Activated B cell treated with CpG ODN at 0.5 μM for 24 hours (primary cell): ENCODE measurements at regions not wholly inside any gene's neighbourhood (a gene's known extent, or its start where the extent isn't known, plus 50 kb on each side); places are given as distances from the start of the nearest gene placed in this dataset.
"Not testable (repeated sequence)": the region's sequence is repeated elsewhere in the genome, so short reads cannot be mapped to it uniquely, and the experiment has no call there.

Source experiments
- ATAC-seq: fragments of 200-7000 bp; cut with Tn5 transposase; one replicate; pipeline ENCODE4 v1.10.0; 2021; ENCODE audit warnings: low read depth, mild to moderate bottlenecking, moderate library complexity
- CTCF ChIA-PET: fragments of 350-600 bp; sonication (Branson Sonifier 250); formaldehyde crosslinking; loops from one replicate; lab custom pipeline; 2021; ENCODE audit warnings: antibody characterized with exemption; lab: Charles Lee
- POLR2A ChIA-PET: fragments of 350-600 bp; sonication (Branson Sonifier 250); formaldehyde crosslinking; loops from one replicate; lab custom pipeline; 2021; ENCODE audit warnings: antibody characterized with exemption; lab: Charles Lee
- DNase-seq: peaks from one replicate; pipeline ENCODE4 v3.0.0; 2022
- H3K27ac Mint-ChIP-seq: one replicate; pipeline ENCODE4 v1.8.0; 2020; ENCODE audit warnings: mixed read lengths
- H3K27me3 Mint-ChIP-seq: one replicate; pipeline ENCODE4 v1.8.0; 2021; ENCODE audit warnings: mixed read lengths
- H3K36me3 Mint-ChIP-seq: one replicate; pipeline ENCODE4 v1.8.0; 2021; ENCODE audit warnings: low read depth, mixed read lengths
- H3K4me1 Mint-ChIP-seq: one replicate; pipeline ENCODE4 v1.8.0; 2021; ENCODE audit warnings: mixed read lengths
- H3K4me3 Mint-ChIP-seq: one replicate; pipeline ENCODE4 v1.8.0; 2020; ENCODE audit warnings: mild to moderate bottlenecking, mixed read lengths
- H3K9me3 Mint-ChIP-seq: one replicate; pipeline ENCODE4 v1.8.0; 2020; ENCODE audit warnings: mixed read lengths
- CTCF ChIP-seq: fragments of 200-600 bp; IDR thresholded peaks from one replicate; pipeline ENCODE4 v1.8.0; 2022; ENCODE audit warnings: antibody characterized with exemption, mild to moderate bottlenecking
- intact Hi-C: fragments of 100-400 bp; cut with micrococcal nuclease; formaldehyde crosslinking; loops from one replicate; pipeline ENCODE4 v1.15.1; 2024

- no peak for TF ChIP-seq CTCF
- intact Hi-C loops: no loop called here
- H3K4me1 Mint-ChIP-seq: no peaks in the 10 kb centered on the region
- no peaks in the 10 kb centered on the region for H3K36me3 Mint-ChIP-seq
- ATAC-seq: no peak
- CTCF ChIA-PET: no interaction called here
- H3K4me3 Mint-ChIP-seq: no peak overlapping the region
- POLR2A ChIA-PET: no interaction called here
- no peaks in the 10 kb centered on the region for H3K27me3 Mint-ChIP-seq
- no peak for DNase-seq
- H3K9me3 Mint-ChIP-seq: no peaks in the 10 kb centered on the region
- no peak overlapping the region for H3K27ac Mint-ChIP-seq
Observed at GRCh38 chr4:133314991-133315390, 165.9 kb downstream of the PCDH10 start.

GRCh38 chr4:133287396-133287795 is 138.3 kb downstream of the PCDH10 start:
- DNase-seq (no peak), ATAC-seq (no peak)
- CTCF ChIA-PET: no interaction called here
- intact Hi-C loops: no loop called here
- TF ChIP-seq CTCF: no peak
- Mint-ChIP-seq H3K27me3 (no peaks in the 10 kb centered on the region), H3K9me3 (no peaks in the 10 kb centered on the region), H3K36me3 (no peaks in the 10 kb centered on the region), H3K4me1 (no peaks in the 10 kb centered on the region), H3K27ac (no peak overlapping the region), H3K4me3 (no peak overlapping the region)
- POLR2A ChIA-PET: no interaction called here

GRCh38 chr4:133278591-133278990 is 129.5 kb downstream of the PCDH10 start:
- ATAC-seq: no peak
- Mint-ChIP-seq H3K27me3 (no peaks in the 10 kb centered on the region), H3K4me3 (no peak overlapping the region), H3K27ac (no peak overlapping the region), H3K36me3 (no peaks in the 10 kb centered on the region), H3K4me1 (no peaks in the 10 kb centered on the region), H3K9me3 (peaks cover 3% of the 10 kb centered on the region)
- CTCF ChIA-PET: no interaction called here
- POLR2A ChIA-PET: no interaction called here
- DNase-seq: no peak
- intact Hi-C loops: no loop called here
- no peak for TF ChIP-seq CTCF

- intact Hi-C loops, CTCF ChIA-PET, H3K4me3 Mint-ChIP-seq, ATAC-seq, H3K27me3 Mint-ChIP-seq, H3K27ac Mint-ChIP-seq, POLR2A ChIA-PET, H3K36me3 Mint-ChIP-seq, DNase-seq, H3K4me1 Mint-ChIP-seq, H3K9me3 Mint-ChIP-seq: not testable (repeated sequence)
Observed at GRCh38 chr4:133277940-133278339, 128.8 kb downstream of the PCDH10 start.

- ChIA-PET CTCF (no interaction called here), POLR2A (no interaction called here)
- peaks cover 3% of the 10 kb centered on the region for H3K9me3 Mint-ChIP-seq
- no peak for ATAC-seq
- intact Hi-C loops: no loop called here
- no peak for TF ChIP-seq CTCF
- H3K4me3 Mint-ChIP-seq: no peak overlapping the region
- H3K4me1 Mint-ChIP-seq: no peaks in the 10 kb centered on the region
- no peak overlapping the region for H3K27ac Mint-ChIP-seq
- no peaks in the 10 kb centered on the region for H3K27me3 Mint-ChIP-seq
- DNase-seq: no peak
- no peaks in the 10 kb centered on the region for H3K36me3 Mint-ChIP-seq
Observed at GRCh38 chr4:133275246-133275645, 126.2 kb downstream of the PCDH10 start.

GRCh38 chr4:133273401-133273800 is 124.3 kb downstream of the PCDH10 start:
- POLR2A ChIA-PET: no interaction called here

More at GRCh38 chr4:133273401-133273800, 124.3 kb downstream of the PCDH10 start:
- CTCF ChIA-PET: no interaction called here
- no peaks in the 10 kb centered on the region for H3K4me1 Mint-ChIP-seq
- intact Hi-C loops: no loop called here
- TF ChIP-seq CTCF: no peak
- ATAC-seq: no peak
- H3K36me3 Mint-ChIP-seq: no peaks in the 10 kb centered on the region
- no peak overlapping the region for H3K27ac Mint-ChIP-seq
- no peak for DNase-seq
- H3K27me3 Mint-ChIP-seq: no peaks in the 10 kb centered on the region
- H3K9me3 Mint-ChIP-seq: peaks cover 3% of the 10 kb centered on the region
- no peak overlapping the region for H3K4me3 Mint-ChIP-seq
